Common myeloid progenitor, CD34-positive (primary cell): ENCODE measurements at regions not wholly inside any gene's neighbourhood (a gene's known extent, or its start where the extent isn't known, plus 50 kb on each side); places are given as distances from the start of the nearest gene placed in this dataset.

Source experiments
- CTCF ChIA-PET: fragments of 350-600 bp; sonication (Branson Sonifier 250); formaldehyde crosslinking; loops from one replicate; lab custom pipeline; 2021; ENCODE audit warnings: antibody characterized with exemption; lab: Charles Lee
- POLR2A ChIA-PET: fragments of 350-600 bp; sonication (Branson Sonifier 250); formaldehyde crosslinking; loops from one replicate; lab custom pipeline; 2021; ENCODE audit warnings: antibody characterized with exemption; lab: Charles Lee
- DNase-seq, 3 donors: peaks; one replicate each; pipeline versions ENCODE4 v3.0.0 to v3.0.0-alpha.2; 2013
- H3K27ac ChIP-seq, 2 experiments: 1 replicate in 1 of 2; 2 replicates in 1 of 2; pipeline ENCODE4 v1.7.0; 2013; ENCODE audit warnings: inconsistent platforms in 2 of 2, low read length in 2 of 2, mild to moderate bottlenecking in 2 of 2, low read depth in 1 of 2, moderate library complexity in 1 of 2; ENCODE audit not compliant: severe bottlenecking in 2 of 2, insufficient read depth in 1 of 2, poor library complexity in 1 of 2
- H3K27me3 ChIP-seq, 5 experiments: replicated peaks in 2 of 5; 1 replicate in 3 of 5; 2 replicates in 2 of 5; pipeline versions ENCODE4 v1.6.1 to v1.7.0; 2013; ENCODE audit warnings: low read length in 4 of 5, mild to moderate bottlenecking in 2 of 5, moderate library complexity in 2 of 5, inconsistent platforms in 1 of 5; ENCODE audit not compliant: insufficient read depth in 5 of 5, control insufficient read depth in 4 of 5
- H3K36me3 ChIP-seq, 4 experiments: 1 replicate in 2 of 4; 2 replicates in 2 of 4; pipeline versions ENCODE4 v1.6.1 to v1.7.0; 2013; ENCODE audit warnings: low read length in 3 of 4, control low read depth in 1 of 4, mild to moderate bottlenecking in 1 of 4; ENCODE audit not compliant: control insufficient read depth in 4 of 4, insufficient read depth in 4 of 4
- H3K4me1 ChIP-seq, 4 experiments: 1 replicate in 3 of 4; 2 replicates in 1 of 4; pipeline versions ENCODE4 v1.6.1 to v1.7.1; 2013; ENCODE audit warnings: low read length in 3 of 4, mild to moderate bottlenecking in 3 of 4, control low read depth in 1 of 4, inconsistent platforms in 1 of 4, moderate library complexity in 1 of 4; ENCODE audit not compliant: control insufficient read depth in 4 of 4, insufficient read depth in 4 of 4; ENCODE audit errors: control extremely low read depth in 1 of 4
- H3K4me3 ChIP-seq, 7 experiments: 1 replicate in 4 of 7; 2 replicates in 3 of 7; pipeline versions ENCODE4 v1.5.1 to v1.7.0; 2013; ENCODE audit warnings: mild to moderate bottlenecking in 7 of 7, low read length in 6 of 7, moderate library complexity in 6 of 7, inconsistent platforms in 2 of 7, low read depth in 2 of 7, control low read depth in 1 of 7; ENCODE audit not compliant: insufficient read depth in 4 of 7, control insufficient read depth in 1 of 7; ENCODE audit errors: extremely low read depth in 1 of 7
- H3K9me3 ChIP-seq, 5 experiments: 1 replicate in 4 of 5; 2 replicates in 1 of 5; pipeline versions ENCODE4 v1.6.1 to v1.7.1; 2013; ENCODE audit warnings: low read length in 4 of 5, mild to moderate bottlenecking in 2 of 5, inconsistent platforms in 1 of 5, low read depth in 1 of 5, moderate library complexity in 1 of 5; ENCODE audit not compliant: control insufficient read depth in 4 of 5, insufficient read depth in 2 of 5; ENCODE audit errors: control extremely low read depth in 1 of 5
- WGBS: methylation state at CpG from one replicate; pipeline ENCODE4 v1.1.5; 2013; ENCODE audit not compliant: insufficient coverage; 5-methylcytosine and 5-hydroxymethylcytosine counted together

DNA sequence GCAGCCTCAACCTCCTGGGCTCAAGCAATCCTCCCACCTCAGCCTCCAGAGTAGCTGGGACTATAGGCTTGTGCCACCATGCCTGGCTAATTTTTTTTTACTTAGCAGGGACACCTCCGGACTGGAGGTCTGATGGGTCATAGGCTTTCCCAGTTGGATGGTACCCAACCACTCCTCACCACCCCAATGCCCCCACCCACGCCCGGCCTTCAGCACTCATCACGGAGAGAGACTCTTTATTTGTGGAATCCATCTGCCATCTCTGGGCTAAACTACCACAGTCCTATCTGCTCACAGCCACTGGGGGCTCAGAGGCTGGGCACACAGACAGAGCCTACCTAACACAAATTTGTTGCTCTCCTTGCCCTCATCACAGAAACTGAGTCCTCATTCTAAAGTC, 58.3 kb upstream of the STXBP1 start:
- H3K4me3 ChIP-seq: no peak overlapping the region
- no peaks in the 10 kb centered on the region for H3K9me3 ChIP-seq
- no peak for DNase-seq
- peaks cover 0 to 3% (median under 1%) of the 10 kb centered on the region in 4 experiments for H3K36me3 ChIP-seq
- ChIA-PET CTCF (interaction anchor here (1.5 to 3.9 kb wide), 5 partner anchors 26 to 49 kb away, joined by 5 to 14 read pairs (median 6); no protein-coding TSS in a partner anchor), POLR2A (interaction anchor here (0.7 kb wide), 1 partner anchor 22 kb away, joined by 3 read pairs; no protein-coding TSS in a partner anchor)
- no peak overlapping the region for H3K27ac ChIP-seq
- no peaks in the 10 kb centered on the region for H3K27me3 ChIP-seq
- WGBS: 96% methylated on average over 4 of the region's 4 CpGs
- H3K4me1 ChIP-seq: peaks cover 8 to 73% (median 38%) of the 10 kb centered on the region in 4 experiments

DNA sequence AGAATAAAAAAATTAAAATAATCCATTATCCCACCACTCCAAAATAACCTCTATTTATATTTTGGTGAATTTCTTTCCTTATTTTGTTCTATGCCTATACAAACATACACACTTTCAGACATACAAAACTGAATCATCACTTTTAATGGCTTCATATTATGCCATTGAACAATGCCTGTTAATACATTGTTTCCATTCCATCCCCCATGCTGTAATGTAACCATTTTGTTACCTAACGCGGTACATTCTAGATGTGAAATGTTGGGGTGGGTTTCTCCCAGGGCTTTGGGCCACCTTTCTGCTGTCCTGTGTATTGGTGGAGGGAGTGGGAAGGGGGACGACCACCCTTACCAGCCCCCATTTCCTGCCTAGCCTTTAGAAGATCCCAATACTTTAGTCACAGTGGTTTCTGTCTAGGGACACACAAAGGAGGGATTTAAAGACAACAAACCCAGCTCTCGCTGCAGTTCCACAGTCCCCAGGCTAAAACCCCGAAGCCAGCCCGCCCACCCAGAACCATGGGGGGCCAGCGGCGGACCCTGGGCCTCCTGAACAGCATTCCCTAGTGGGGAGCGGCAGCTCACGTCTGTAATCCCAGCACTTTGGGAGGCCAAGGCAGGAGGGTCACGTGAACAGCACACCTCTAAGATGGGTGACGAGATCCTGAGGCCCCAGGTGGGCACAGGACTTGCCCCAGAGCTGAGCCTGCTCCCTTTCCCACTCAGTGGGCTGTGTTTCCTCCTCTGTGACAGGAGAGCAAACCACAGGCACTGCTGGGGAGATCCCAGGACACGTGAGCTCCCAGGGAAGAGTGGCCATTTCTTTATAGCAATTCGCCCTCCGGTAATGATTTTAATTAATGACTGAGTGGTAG, 56.9 kb upstream of the STXBP1 start:
- POLR2A ChIA-PET: interaction anchor here (0.5 to 1.0 kb wide), 4 partner anchors 10 to 44 kb away, joined by 3 read pairs; no protein-coding TSS in a partner anchor

DNA sequence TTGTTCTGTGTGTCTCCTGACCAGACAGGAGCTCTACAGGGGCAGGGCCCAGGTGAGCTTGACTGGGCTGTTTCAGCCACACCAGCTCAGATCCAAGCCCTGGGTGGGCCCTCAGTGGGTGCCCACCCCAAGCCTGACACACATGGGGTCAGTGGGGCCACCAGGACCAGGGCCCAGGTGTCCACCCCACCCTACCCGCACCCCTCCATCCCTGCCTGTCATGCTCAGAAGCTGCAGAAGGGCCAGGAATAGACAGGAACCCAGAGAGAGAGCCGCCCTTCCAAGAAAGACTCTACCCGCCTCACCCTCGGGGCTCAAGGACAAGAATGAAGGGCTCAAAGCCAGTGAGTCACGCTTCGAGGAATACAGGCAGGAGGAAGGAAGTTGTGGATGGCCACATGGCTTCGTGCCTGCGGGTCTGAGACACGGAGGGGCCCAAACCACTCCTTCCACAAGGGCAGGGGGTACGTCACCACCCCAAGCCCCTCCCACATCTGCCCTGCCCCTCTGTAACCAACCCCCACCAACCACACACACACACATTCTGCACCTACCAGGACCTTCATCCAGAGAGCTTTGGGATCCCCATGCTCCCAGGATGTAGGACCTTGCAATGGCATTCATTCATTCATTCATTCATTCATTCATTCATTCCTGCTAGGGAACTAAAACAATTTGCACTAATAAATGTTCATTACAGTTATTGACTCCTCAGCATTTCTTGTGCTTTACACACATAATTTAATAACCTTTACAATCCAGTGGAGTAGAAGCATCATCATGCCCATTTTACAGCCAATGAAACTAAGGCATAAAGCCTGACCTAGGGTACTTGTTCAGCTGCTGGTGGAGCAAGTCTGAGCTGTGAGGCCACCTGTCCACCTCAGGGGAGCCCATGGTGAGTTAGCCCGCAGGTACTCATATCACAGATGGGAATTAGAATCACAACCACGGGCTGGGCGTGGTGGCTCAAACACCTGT, 55.9 kb upstream of the STXBP1 start:
- Histone ChIP-seq H3K9me3 (no peaks in the 10 kb centered on the region), H3K4me3 (peak overlapping the region in 3 of 7 experiments; percentile 26 to 50 (median 37)), H3K36me3 (peaks cover 0 to 15% (median 0%) of the 10 kb centered on the region in 4 experiments), H3K4me1 (peaks cover 9 to 80% (median 47%) of the 10 kb centered on the region in 4 experiments), H3K27me3 (no peaks in the 10 kb centered on the region), H3K27ac (peak overlapping the region in 1 of 2 experiments; percentile 70)
- 24% methylated on average over 12 of the region's 13 CpGs for WGBS
- ChIA-PET POLR2A (interaction anchor here (0.7 to 1.0 kb wide), 2 partner anchors 11 to 35 kb away, joined by 3 read pairs; no protein-coding TSS in a partner anchor), CTCF (interaction anchor here (1.0 to 4.9 kb wide), 9 partner anchors 12 to 52 kb away, joined by 3 to 29 read pairs (median 4); a partner anchor contains a TSS)
- peak; percentile 95 to 98 (median 98) for DNase-seq

More for the DNA sequence above, 56.9 kb upstream of the STXBP1 start:
- no peaks in the 10 kb centered on the region for H3K27me3 ChIP-seq
- 72% methylated on average over 13 of the region's 15 CpGs for WGBS
- H3K4me3 ChIP-seq: peak overlapping the region in 3 of 7 experiments; percentile 26 to 50 (median 37)
- peaks cover 0 to 12% (median 0%) of the 10 kb centered on the region in 4 experiments for H3K36me3 ChIP-seq
- peaks cover 8 to 76% (median 40%) of the 10 kb centered on the region in 4 experiments for H3K4me1 ChIP-seq
- CTCF ChIA-PET: interaction anchor here (1.0 to 4.9 kb wide), 5 partner anchors 16 to 51 kb away, joined by 3 to 29 read pairs (median 5); no protein-coding TSS in a partner anchor
- DNase-seq: no peak
- H3K9me3 ChIP-seq: no peaks in the 10 kb centered on the region
- peak overlapping the region in 1 of 2 experiments; percentile 70 for H3K27ac ChIP-seq

- H3K27me3 ChIP-seq: no peaks in the 10 kb centered on the region
- POLR2A ChIA-PET: no interaction called here
- 65% methylated on average over 4 of the region's 4 CpGs for WGBS
- DNase-seq: no peak
- CTCF ChIA-PET: interaction anchor here (1.2 to 4.9 kb wide), 7 partner anchors 11 to 52 kb away, joined by 3 to 29 read pairs (median 4); a partner anchor contains a TSS
- peaks cover 0 to 15% (median 0%) of the 10 kb centered on the region in 4 experiments for H3K36me3 ChIP-seq
- H3K4me1 ChIP-seq: peaks cover 12 to 84% (median 54%) of the 10 kb centered on the region in 4 experiments
- peak overlapping the region in 3 of 7 experiments; percentile 15 to 48 (median 36) for H3K4me3 ChIP-seq
- no peaks in the 10 kb centered on the region for H3K9me3 ChIP-seq
- H3K27ac ChIP-seq: no peak overlapping the region
Measured at GRCh38 chr9:127556871-127557270, 55.2 kb upstream of the STXBP1 start.

GRCh38 chr9:127557466-127557869, 54.6 kb upstream of the STXBP1 start:
- peak overlapping the region in 2 of 7 experiments; percentile 36 to 43 for H3K4me3 ChIP-seq
- peaks cover 12 to 87% (median 58%) of the 10 kb centered on the region in 4 experiments for H3K4me1 ChIP-seq
- CTCF ChIA-PET: interaction anchor here (1.2 to 4.9 kb wide), 6 partner anchors 11 to 31 kb away, joined by 3 to 29 read pairs (median 4); a partner anchor contains a TSS
- peak in 1 of 3 donors; percentile 34 for DNase-seq
- no peaks in the 10 kb centered on the region for H3K9me3 ChIP-seq
- H3K27me3 ChIP-seq: no peaks in the 10 kb centered on the region
- POLR2A ChIA-PET: no interaction called here
- peaks cover 0 to 15% (median 0%) of the 10 kb centered on the region in 4 experiments for H3K36me3 ChIP-seq
- 3% methylated on average over 5 of the region's 5 CpGs for WGBS
- H3K27ac ChIP-seq: no peak overlapping the region

DNA sequence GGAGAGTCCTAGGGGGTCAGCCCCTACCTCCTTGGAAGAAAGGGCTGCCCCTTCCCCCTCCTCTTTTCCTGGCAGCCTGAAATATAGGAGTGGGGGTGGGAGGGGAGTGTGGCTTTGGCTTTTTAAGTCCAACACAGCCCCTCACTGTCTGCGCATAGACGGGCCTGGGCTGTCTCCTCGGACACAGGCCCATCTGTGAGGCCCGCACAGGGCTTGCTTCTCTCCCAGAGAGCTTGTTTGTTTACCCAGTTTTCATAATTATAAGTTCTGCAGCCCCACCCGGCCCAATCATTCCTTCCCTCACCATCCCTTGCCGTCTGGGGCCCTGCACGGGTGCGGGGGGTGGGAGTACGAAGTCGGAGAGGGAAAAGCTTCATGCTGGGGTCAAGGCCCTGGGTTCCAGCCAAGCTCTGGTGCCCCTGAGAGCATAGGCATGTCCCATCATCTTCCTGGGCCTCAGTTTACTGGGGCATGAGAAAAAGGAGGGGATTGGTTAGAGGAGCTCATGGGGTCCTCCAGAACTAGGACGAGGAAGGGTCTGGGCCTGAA, 54.0 kb upstream of the STXBP1 start:
- Histone ChIP-seq H3K4me3 (peak overlapping the region in 1 of 7 experiments; percentile 43), H3K36me3 (peaks cover 0 to 17% (median 0%) of the 10 kb centered on the region in 4 experiments), H3K9me3 (no peaks in the 10 kb centered on the region), H3K4me1 (peaks cover 12 to 94% (median 58%) of the 10 kb centered on the region in 4 experiments), H3K27ac (no peak overlapping the region), H3K27me3 (no peaks in the 10 kb centered on the region)
- ChIA-PET CTCF (interaction anchor here (0.8 to 4.9 kb wide), 4 partner anchors 19 to 31 kb away, joined by 3 to 29 read pairs (median 4); no protein-coding TSS in a partner anchor), POLR2A (no interaction called here)
- DNase-seq: no peak
- WGBS: 84% methylated on average over 10 of the region's 11 CpGs
